ENCODE measurements at regions not wholly inside any gene's neighbourhood (a gene's known extent, or its start where the extent isn't known, plus 50 kb on each side); places are given as distances from the start of the nearest gene placed in this dataset.
"Not testable (repeated sequence)": the region's sequence is repeated elsewhere in the genome, so short reads cannot be mapped to it uniquely, and the experiment has no call there.

DNA sequence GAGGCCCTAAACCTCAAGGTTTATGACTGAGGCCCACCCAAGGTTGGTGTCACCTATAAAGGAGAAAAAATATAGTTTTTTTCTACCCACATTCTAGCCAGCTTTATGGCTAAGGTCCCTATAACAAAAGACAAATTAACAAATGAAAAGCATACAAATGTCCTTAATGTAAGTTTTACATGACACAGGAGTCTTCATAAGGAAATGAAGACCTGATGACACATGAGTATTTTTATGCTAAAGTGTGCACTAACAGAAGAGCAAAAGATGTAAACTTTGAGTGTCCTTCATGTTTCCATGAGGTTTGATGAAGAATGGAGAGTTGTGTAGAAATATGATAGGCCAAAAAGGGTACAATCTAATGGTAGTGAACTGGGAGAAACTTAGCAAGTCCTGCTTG lies 114.7 kb upstream of the INTU start:
- H3K4me1 ChIP-seq, result no peaks in the 10 kb centered on the region
- DNase-seq, result no peak
- no peak overlapping the region for H3K4me3 ChIP-seq
- no peaks in the 10 kb centered on the region for H3K36me3 ChIP-seq
- H3K27ac ChIP-seq, result no peak overlapping the region
- no peaks in the 10 kb centered on the region for H3K9me3 ChIP-seq
- H3K27me3 ChIP-seq, result no peaks in the 10 kb centered on the region
- TF ChIP-seq POLR2A (IDR thresholded peaks at IDR 0.05), result no peak
- TF ChIP-seq, protein P1, sequence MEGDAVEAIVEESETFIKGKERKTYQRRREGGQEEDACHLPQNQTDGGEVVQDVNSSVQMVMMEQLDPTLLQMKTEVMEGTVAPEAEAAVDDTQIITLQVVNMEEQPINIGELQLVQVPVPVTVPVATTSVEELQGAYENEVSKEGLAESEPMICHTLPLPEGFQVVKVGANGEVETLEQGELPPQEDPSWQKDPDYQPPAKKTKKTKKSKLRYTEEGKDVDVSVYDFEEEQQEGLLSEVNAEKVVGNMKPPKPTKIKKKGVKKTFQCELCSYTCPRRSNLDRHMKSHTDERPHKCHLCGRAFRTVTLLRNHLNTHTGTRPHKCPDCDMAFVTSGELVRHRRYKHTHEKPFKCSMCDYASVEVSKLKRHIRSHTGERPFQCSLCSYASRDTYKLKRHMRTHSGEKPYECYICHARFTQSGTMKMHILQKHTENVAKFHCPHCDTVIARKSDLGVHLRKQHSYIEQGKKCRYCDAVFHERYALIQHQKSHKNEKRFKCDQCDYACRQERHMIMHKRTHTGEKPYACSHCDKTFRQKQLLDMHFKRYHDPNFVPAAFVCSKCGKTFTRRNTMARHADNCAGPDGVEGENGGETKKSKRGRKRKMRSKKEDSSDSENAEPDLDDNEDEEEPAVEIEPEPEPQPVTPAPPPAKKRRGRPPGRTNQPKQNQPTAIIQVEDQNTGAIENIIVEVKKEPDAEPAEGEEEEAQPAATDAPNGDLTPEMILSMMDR (IDR thresholded peaks at IDR 0.05), result no peak

DNA sequence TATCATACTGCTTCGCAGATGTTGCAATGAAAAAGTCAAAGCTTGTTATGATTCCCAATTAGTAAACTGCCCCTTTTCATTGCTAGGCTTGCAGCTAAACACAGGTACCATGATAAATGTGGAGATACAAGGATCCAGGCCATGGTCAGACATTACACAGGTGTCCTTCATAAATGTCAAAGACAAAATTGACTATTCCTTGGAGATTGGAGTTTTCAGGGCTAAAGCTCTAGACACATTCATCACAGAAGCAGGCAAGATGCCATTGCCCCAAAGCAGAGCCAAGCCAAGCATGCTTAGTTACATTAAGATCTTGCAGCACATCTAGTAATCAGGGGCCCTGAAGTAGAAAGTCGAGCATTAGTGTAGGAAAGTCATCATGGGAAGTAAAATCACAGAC lies 111.3 kb upstream of the INTU start:
- Histone ChIP-seq H3K4me3 (no peak overlapping the region), H3K4me1 (no peaks in the 10 kb centered on the region), H3K9me3 (no peaks in the 10 kb centered on the region), H3K36me3 (no peaks in the 10 kb centered on the region), H3K27ac (no peak overlapping the region), H3K27me3 (no peaks in the 10 kb centered on the region)
- DNase-seq, result no peak
- TF ChIP-seq, protein P1 (IDR thresholded peaks at IDR 0.05), result no peak
- TF ChIP-seq POLR2A (IDR thresholded peaks at IDR 0.05), result no peak

DNA sequence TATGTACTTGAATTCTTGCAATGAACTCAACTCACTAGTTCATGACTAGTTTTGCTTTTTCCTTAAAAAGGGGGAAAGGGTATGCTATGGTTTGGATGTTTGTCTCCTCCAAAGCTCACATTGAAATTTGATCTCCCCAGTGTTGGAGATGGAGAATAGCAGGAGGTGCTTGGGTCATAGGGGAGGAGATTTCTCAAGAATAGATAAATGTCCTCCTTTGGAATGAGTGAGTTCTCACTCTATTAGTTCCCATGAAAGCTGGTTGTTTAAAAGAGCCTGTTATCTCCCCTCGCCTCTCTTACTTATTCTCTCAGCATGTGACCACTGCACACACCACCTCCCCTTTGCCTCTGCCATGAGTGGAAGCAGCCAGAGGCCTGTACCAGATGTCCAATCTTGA lies 109.4 kb upstream of the INTU start:
- no peak for DNase-seq
- no peaks in the 10 kb centered on the region for H3K4me1 ChIP-seq

DNA sequence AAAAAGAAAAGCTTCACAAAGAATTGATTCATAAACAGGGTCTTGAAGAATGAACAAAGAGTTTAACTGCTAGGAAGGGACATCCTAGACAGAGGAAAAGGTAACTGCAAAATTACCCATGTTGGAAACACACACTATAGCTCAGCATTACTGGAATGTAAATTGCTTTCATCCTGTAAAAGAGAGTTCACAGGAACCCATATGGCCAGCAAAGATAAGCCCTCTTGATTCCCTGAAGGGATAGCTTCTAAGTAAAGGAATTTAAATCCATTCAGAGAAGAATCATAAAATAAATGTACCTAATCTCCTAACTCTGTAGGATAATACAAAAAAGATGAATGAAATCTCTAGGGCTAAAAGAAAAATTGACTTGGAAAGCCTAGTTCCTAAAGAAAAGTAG lies 107.1 kb upstream of the INTU start:
- H3K4me3 ChIP-seq, result no peak overlapping the region
- TF ChIP-seq, protein P1 (IDR thresholded peaks at IDR 0.05), result no peak
- TF ChIP-seq POLR2A (IDR thresholded peaks at IDR 0.05), result no peak
- no peak for DNase-seq
- no peaks in the 10 kb centered on the region for H3K4me1 ChIP-seq
- no peak overlapping the region for H3K27ac ChIP-seq
- no peaks in the 10 kb centered on the region for H3K36me3 ChIP-seq
- no peaks in the 10 kb centered on the region for H3K9me3 ChIP-seq
- no peaks in the 10 kb centered on the region for H3K27me3 ChIP-seq

More for the DNA sequence above, 109.4 kb upstream of the INTU start:
- no peak overlapping the region for H3K4me3 ChIP-seq
- H3K27ac ChIP-seq, result no peak overlapping the region
- H3K9me3 ChIP-seq, result no peaks in the 10 kb centered on the region
- no peaks in the 10 kb centered on the region for H3K36me3 ChIP-seq
- no peaks in the 10 kb centered on the region for H3K27me3 ChIP-seq
- TF ChIP-seq, protein P1 (IDR thresholded peaks at IDR 0.05), result no peak
- no peak for TF ChIP-seq POLR2A (IDR thresholded peaks at IDR 0.05)

DNA sequence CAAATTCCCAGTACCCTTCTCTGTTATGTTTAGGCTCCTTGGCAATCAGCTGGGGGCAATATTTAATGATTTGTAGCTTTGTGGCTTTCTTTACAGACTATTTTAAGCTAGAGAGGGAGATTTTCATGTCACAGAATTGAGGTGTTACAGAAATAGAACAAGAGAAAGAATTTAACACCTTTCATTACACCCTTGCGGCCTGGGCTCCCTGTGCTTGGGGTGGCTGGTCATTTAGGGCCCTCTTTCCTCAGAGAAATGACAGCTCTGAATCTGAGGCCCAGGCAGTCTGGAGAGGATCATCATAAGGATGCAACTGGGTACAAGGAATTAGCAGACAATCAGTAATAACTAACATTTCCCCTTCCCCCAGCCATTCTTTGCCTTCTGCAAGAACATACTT lies 104.5 kb upstream of the INTU start:
- TF ChIP-seq, protein P1 (IDR thresholded peaks at IDR 0.05), result no peak
- no peak for TF ChIP-seq POLR2A (IDR thresholded peaks at IDR 0.05)
- Histone ChIP-seq H3K4me1 (no peaks in the 10 kb centered on the region), H3K27ac (no peak overlapping the region), H3K9me3 (no peaks in the 10 kb centered on the region), H3K4me3 (no peak overlapping the region), H3K27me3 (no peaks in the 10 kb centered on the region), H3K36me3 (no peaks in the 10 kb centered on the region)
- DNase-seq, result no peak

DNA sequence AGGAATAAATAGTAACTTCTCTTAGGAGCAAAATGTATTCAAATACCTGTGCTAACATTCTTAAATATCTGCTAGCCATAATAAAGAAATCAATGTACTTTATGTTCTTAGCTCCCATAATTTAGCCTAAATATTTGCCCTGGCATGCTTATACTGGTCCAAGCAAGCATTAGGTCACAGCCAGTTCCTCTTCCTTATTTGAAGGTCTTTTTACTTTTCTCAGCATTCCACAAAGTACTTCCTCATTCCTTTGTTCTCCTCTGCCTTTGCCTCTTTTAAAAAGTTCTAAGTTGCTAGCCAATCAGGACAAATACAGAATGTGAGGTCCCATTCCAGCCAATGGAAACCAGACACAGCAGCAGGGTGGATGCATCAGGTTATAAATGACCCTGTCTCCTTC lies 102.9 kb upstream of the INTU start:
- not testable (repeated sequence) for DNase-seq, H3K27me3 ChIP-seq, H3K36me3 ChIP-seq, H3K9me3 ChIP-seq, H3K4me1 ChIP-seq, H3K4me3 ChIP-seq, H3K27ac ChIP-seq

Data from Peyer's patch (tissue), 4 donors.